CD8-positive, alpha-beta memory T cell (primary cell): ENCODE measurements at regions not wholly inside any gene's neighbourhood (a gene's known extent, or its start where the extent isn't known, plus 50 kb on each side); places are given as distances from the start of the nearest gene placed in this dataset.

ENCODE experiments used
- CTCF ChIA-PET: fragments of 350-600 bp; sonication (Branson Sonifier 250); formaldehyde crosslinking; loops from one replicate; lab custom pipeline; 2021; ENCODE audit warnings: antibody characterized with exemption; lab: Charles Lee
- POLR2A ChIA-PET: fragments of 350-600 bp; sonication (Branson Sonifier 250); formaldehyde crosslinking; loops from one replicate; lab custom pipeline; 2021; ENCODE audit warnings: antibody characterized with exemption; lab: Charles Lee
- DNase-seq, 5 donors: peaks; one replicate each; pipeline versions ENCODE4 v3.0.0 to v3.0.0-alpha.2; 2020 to 2022; ENCODE audit warnings: mixed read lengths in 1 of 5
- H3K27ac ChIP-seq: one replicate; pipeline ENCODE4 v1.7.0; 2013; ENCODE audit warnings: low read depth, mild to moderate bottlenecking, low read length, moderate library complexity
- H3K27me3 ChIP-seq: 2 replicates; pipeline ENCODE4 v1.7.0; 2013; ENCODE audit warnings: low read length, mild to moderate bottlenecking; ENCODE audit not compliant: insufficient read depth, poor library complexity, severe bottlenecking
- H3K36me3 ChIP-seq: 2 replicates; pipeline ENCODE4 v1.7.0; 2013; ENCODE audit warnings: mild to moderate bottlenecking, low read length, moderate library complexity; ENCODE audit not compliant: insufficient read depth
- H3K4me1 ChIP-seq: 2 replicates; pipeline ENCODE4 v1.7.0; 2013; ENCODE audit warnings: mild to moderate bottlenecking, low read length, moderate library complexity; ENCODE audit not compliant: insufficient read depth
- H3K4me3 ChIP-seq: 2 replicates; pipeline ENCODE4 v1.7.0; 2013; ENCODE audit warnings: mild to moderate bottlenecking, low read length
- H3K9me3 ChIP-seq: 2 replicates; pipeline ENCODE4 v1.7.0; 2013; ENCODE audit warnings: mild to moderate bottlenecking, low read length
- H3K27ac Mint-ChIP-seq, 8 donors: one replicate each; pipeline ENCODE4 v1.8.0; 2020 to 2021; ENCODE audit warnings: mixed read lengths in 8 of 8, mild to moderate bottlenecking in 6 of 8, inconsistent platforms in 3 of 8, moderate library complexity in 3 of 8
- H3K27me3 Mint-ChIP-seq, 2 donors: one replicate each; pipeline ENCODE4 v1.8.0; 2020 to 2021; ENCODE audit warnings: mixed read lengths in 2 of 2, mild to moderate bottlenecking in 1 of 2, moderate library complexity in 1 of 2
- H3K36me3 Mint-ChIP-seq, 3 donors: one replicate each; pipeline ENCODE4 v1.8.0; 2020 to 2021; ENCODE audit warnings: mixed read lengths in 3 of 3, inconsistent platforms in 1 of 3, mild to moderate bottlenecking in 1 of 3
- H3K4me1 Mint-ChIP-seq, 3 donors: one replicate each; pipeline ENCODE4 v1.8.0; 2020 to 2021; ENCODE audit warnings: mixed read lengths in 3 of 3, inconsistent platforms in 1 of 3, mild to moderate bottlenecking in 1 of 3
- H3K4me3 Mint-ChIP-seq, 7 donors: one replicate each; pipeline ENCODE4 v1.8.0; 2020 to 2021; ENCODE audit warnings: mixed read lengths in 7 of 7, mild to moderate bottlenecking in 6 of 7, moderate library complexity in 4 of 7, inconsistent platforms in 2 of 7
- H3K9me3 Mint-ChIP-seq, 5 donors: one replicate each; pipeline ENCODE4 v1.8.0; 2020 to 2022; ENCODE audit warnings: mixed read lengths in 5 of 5, mild to moderate bottlenecking in 3 of 5, moderate library complexity in 2 of 5, inconsistent platforms in 1 of 5

GRCh38 chr5:167965710-167966109, 325.7 kb upstream of the WWC1 start:
- Mint-ChIP-seq H3K36me3 (no peaks in the 10 kb centered on the region), H3K4me3 (no peak overlapping the region), H3K27me3 (no peaks in the 10 kb centered on the region), H3K4me1 (no peaks in the 10 kb centered on the region), H3K27ac (no peak overlapping the region), H3K9me3 (peaks cover 0 to 5% (median 2%) of the 10 kb centered on the region in 5 donors)
- no peak for DNase-seq
- Histone ChIP-seq H3K27ac (no peak overlapping the region), H3K4me1 (no peaks in the 10 kb centered on the region), H3K27me3 (no peaks in the 10 kb centered on the region), H3K36me3 (no peaks in the 10 kb centered on the region), H3K4me3 (no peak overlapping the region), H3K9me3 (no peaks in the 10 kb centered on the region)
- CTCF ChIA-PET: no interaction called here
- POLR2A ChIA-PET: no interaction called here

- DNase-seq: no peak
- Mint-ChIP-seq H3K4me3 (no peak overlapping the region), H3K4me1 (no peaks in the 10 kb centered on the region), H3K36me3 (peaks cover 0 to 2% (median 0%) of the 10 kb centered on the region in 3 donors), H3K9me3 (peaks cover 0 to 2% (median 0%) of the 10 kb centered on the region in 5 donors), H3K27me3 (no peaks in the 10 kb centered on the region), H3K27ac (no peak overlapping the region)
- Histone ChIP-seq H3K4me1 (no peaks in the 10 kb centered on the region), H3K9me3 (no peaks in the 10 kb centered on the region), H3K27me3 (no peaks in the 10 kb centered on the region), H3K27ac (no peak overlapping the region), H3K4me3 (no peak overlapping the region), H3K36me3 (no peaks in the 10 kb centered on the region)
- CTCF ChIA-PET: no interaction called here
- POLR2A ChIA-PET: no interaction called here
Measured at GRCh38 chr5:167966979-167967378, 324.5 kb upstream of the WWC1 start.

- no peaks in the 10 kb centered on the region for H3K4me1 Mint-ChIP-seq
- no peak overlapping the region for H3K27ac Mint-ChIP-seq
- no peaks in the 10 kb centered on the region for H3K4me1 ChIP-seq
- CTCF ChIA-PET: no interaction called here
- no peak overlapping the region for H3K4me3 ChIP-seq
- H3K27ac ChIP-seq: no peak overlapping the region
- no peaks in the 10 kb centered on the region for H3K36me3 ChIP-seq
- peaks cover 0 to 2% (median 0%) of the 10 kb centered on the region in 5 donors for H3K9me3 Mint-ChIP-seq
- no peaks in the 10 kb centered on the region for H3K9me3 ChIP-seq
- no peaks in the 10 kb centered on the region for H3K27me3 Mint-ChIP-seq
- no peak overlapping the region for H3K4me3 Mint-ChIP-seq
- POLR2A ChIA-PET: no interaction called here
- H3K27me3 ChIP-seq: no peaks in the 10 kb centered on the region
- peaks cover 0 to 2% (median 0%) of the 10 kb centered on the region in 3 donors for H3K36me3 Mint-ChIP-seq
- DNase-seq: no peak
Measured at GRCh38 chr5:167967494-167968177, 323.8 kb upstream of the WWC1 start.

DNA sequence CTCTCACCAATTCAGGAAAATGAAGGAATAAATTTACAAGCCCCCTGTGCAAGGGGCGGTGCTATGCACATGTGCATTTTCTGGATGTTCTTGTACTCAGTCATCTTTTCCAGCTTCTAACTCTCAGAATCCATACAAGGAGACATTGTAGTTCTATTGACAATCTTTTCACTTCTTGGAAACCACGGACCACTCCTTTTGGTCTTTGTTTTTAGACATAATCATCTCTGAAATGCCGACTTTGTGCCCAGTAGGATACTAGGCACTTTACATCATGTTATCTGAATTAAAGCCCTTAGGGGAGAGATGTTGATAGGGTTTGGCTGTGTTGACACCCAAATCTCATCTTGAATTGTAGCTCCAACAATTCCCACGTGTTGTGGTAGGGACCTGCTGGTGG, 322.6 kb upstream of the WWC1 start:
- ChIA-PET POLR2A (no interaction called here), CTCF (no interaction called here)
- no peak overlapping the region for H3K4me3 ChIP-seq
- H3K27me3 ChIP-seq: no peaks in the 10 kb centered on the region
- no peak overlapping the region for H3K27ac Mint-ChIP-seq
- H3K36me3 Mint-ChIP-seq: peaks cover 0 to 2% (median 0%) of the 10 kb centered on the region in 3 donors
- H3K4me1 ChIP-seq: no peaks in the 10 kb centered on the region
- no peak overlapping the region for H3K27ac ChIP-seq
- H3K36me3 ChIP-seq: no peaks in the 10 kb centered on the region
- DNase-seq: no peak
- peaks cover 0 to 6% (median 2%) of the 10 kb centered on the region in 5 donors for H3K9me3 Mint-ChIP-seq
- H3K27me3 Mint-ChIP-seq: no peaks in the 10 kb centered on the region
- H3K9me3 ChIP-seq: no peaks in the 10 kb centered on the region
- H3K4me3 Mint-ChIP-seq: no peak overlapping the region
- H3K4me1 Mint-ChIP-seq: no peaks in the 10 kb centered on the region

GRCh38 chr5:167969998-167970397, 321.4 kb upstream of the WWC1 start:
- no peak for DNase-seq
- H3K9me3 ChIP-seq: no peaks in the 10 kb centered on the region
- no peaks in the 10 kb centered on the region for H3K27me3 ChIP-seq
- H3K27me3 Mint-ChIP-seq: no peaks in the 10 kb centered on the region
- no peaks in the 10 kb centered on the region for H3K4me1 ChIP-seq
- H3K4me1 Mint-ChIP-seq: no peaks in the 10 kb centered on the region
- peaks cover 0 to 6% (median 2%) of the 10 kb centered on the region in 5 donors for H3K9me3 Mint-ChIP-seq
- ChIA-PET POLR2A (no interaction called here), CTCF (no interaction called here)
- H3K36me3 Mint-ChIP-seq: peaks cover 0 to 2% (median 0%) of the 10 kb centered on the region in 3 donors
- H3K36me3 ChIP-seq: no peaks in the 10 kb centered on the region
- H3K4me3 Mint-ChIP-seq: no peak overlapping the region
- no peak overlapping the region for H3K4me3 ChIP-seq
- H3K27ac ChIP-seq: no peak overlapping the region
- no peak overlapping the region for H3K27ac Mint-ChIP-seq

- DNase-seq: no peak
Measured at GRCh38 chr5:167971706-167972105, 319.7 kb upstream of the WWC1 start.

GRCh38 chr5:167973126-167973525, 318.3 kb upstream of the WWC1 start:
- Histone ChIP-seq H3K27me3 (no peaks in the 10 kb centered on the region), H3K36me3 (no peaks in the 10 kb centered on the region), H3K27ac (no peak overlapping the region), H3K4me1 (no peaks in the 10 kb centered on the region), H3K9me3 (no peaks in the 10 kb centered on the region), H3K4me3 (no peak overlapping the region)
- Mint-ChIP-seq H3K27ac (no peak overlapping the region), H3K4me3 (no peak overlapping the region), H3K27me3 (no peaks in the 10 kb centered on the region), H3K9me3 (peaks cover 2 to 10% (median 5%) of the 10 kb centered on the region in 5 donors), H3K4me1 (no peaks in the 10 kb centered on the region), H3K36me3 (peaks cover 0 to 2% (median 0%) of the 10 kb centered on the region in 3 donors)
- DNase-seq: no peak
- CTCF ChIA-PET: no interaction called here
- POLR2A ChIA-PET: no interaction called here

More at GRCh38 chr5:167971706-167972105, 319.7 kb upstream of the WWC1 start:
- CTCF ChIA-PET: no interaction called here
- H3K27me3 ChIP-seq: no peaks in the 10 kb centered on the region
- no peak overlapping the region for H3K4me3 Mint-ChIP-seq
- H3K36me3 ChIP-seq: no peaks in the 10 kb centered on the region
- no peaks in the 10 kb centered on the region for H3K9me3 ChIP-seq
- no peak overlapping the region for H3K27ac ChIP-seq
- H3K4me3 ChIP-seq: no peak overlapping the region
- H3K36me3 Mint-ChIP-seq: peaks cover 0 to 2% (median 0%) of the 10 kb centered on the region in 3 donors
- POLR2A ChIA-PET: no interaction called here
- no peaks in the 10 kb centered on the region for H3K4me1 Mint-ChIP-seq
- no peak overlapping the region for H3K27ac Mint-ChIP-seq
- no peaks in the 10 kb centered on the region for H3K27me3 Mint-ChIP-seq
- H3K9me3 Mint-ChIP-seq: peaks cover 2 to 6% (median 3%) of the 10 kb centered on the region in 5 donors
- H3K4me1 ChIP-seq: no peaks in the 10 kb centered on the region

GRCh38 chr5:167984951-167985350, 306.5 kb upstream of the WWC1 start:
- ChIA-PET CTCF (no interaction called here), POLR2A (no interaction called here)
- Mint-ChIP-seq H3K27me3 (peaks cover 0 to 6% of the 10 kb centered on the region in 2 donors), H3K4me1 (no peaks in the 10 kb centered on the region), H3K9me3 (peaks cover 0 to 9% (median 2%) of the 10 kb centered on the region in 5 donors), H3K27ac (no peak overlapping the region), H3K4me3 (no peak overlapping the region), H3K36me3 (peaks cover 0 to 4% (median 0%) of the 10 kb centered on the region in 3 donors)
- H3K9me3 ChIP-seq: no peaks in the 10 kb centered on the region
- H3K36me3 ChIP-seq: no peaks in the 10 kb centered on the region
- no peak overlapping the region for H3K27ac ChIP-seq
- no peak overlapping the region for H3K4me3 ChIP-seq
- DNase-seq: no peak
- no peaks in the 10 kb centered on the region for H3K4me1 ChIP-seq
- no peaks in the 10 kb centered on the region for H3K27me3 ChIP-seq
